GM19455 (cell line): ENCODE measurements at regions not wholly inside any gene's neighbourhood (a gene's known extent, or its start where the extent isn't known, plus 50 kb on each side); places are given as distances from the start of the nearest gene placed in this dataset.

ENCODE experiments used
- ATAC-seq: cut with Tn5 transposase; IDR thresholded peaks from one replicate; pipeline ENCODE4 v1.9.1; 2021; ENCODE audit not compliant: unreplicated experiment

GRCh38 chr1:58312971-58313563 lies 233.5 kb downstream of the OMA1 start:
- no peak for ATAC-seq

DNA sequence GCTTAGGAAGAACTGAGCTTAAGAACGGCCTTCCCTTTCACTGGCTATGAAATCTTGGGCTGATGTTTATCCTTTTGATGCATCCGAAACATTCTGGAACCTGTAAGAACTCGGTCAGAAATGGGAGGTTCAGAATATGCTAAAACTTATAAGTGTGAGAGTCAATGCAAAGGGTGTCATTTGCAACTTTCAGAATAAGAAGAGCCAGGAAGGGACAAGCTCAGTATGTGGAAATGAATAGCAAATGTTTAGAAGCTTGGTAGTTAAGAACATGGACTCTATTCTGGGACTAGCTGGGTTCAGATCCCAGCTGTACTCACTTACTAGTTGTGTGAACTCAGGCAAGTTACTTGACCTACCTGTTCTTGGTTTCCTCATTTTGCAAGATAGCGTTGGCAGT lies 234.1 kb downstream of the OMA1 start:
- no peak for ATAC-seq

DNA sequence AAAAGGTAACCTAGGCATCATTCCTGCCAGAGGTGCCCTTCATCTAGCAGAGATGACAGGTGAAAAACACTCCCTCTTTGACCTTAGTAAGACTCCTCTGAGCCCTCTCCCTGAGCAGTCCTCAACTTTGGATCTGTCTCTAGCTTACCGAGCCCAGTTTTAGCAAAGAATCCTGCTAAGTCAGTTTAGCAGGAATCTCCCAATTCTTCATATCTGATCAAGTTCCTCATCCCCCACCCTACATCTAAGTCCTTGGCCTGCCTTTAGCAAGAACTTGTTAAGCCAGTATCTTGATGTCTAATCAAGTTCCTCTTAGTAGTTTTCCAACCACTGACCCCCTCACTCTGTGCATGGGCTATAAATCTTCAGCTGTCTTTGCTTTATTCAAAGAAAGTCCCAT lies 235.6 kb downstream of the OMA1 start:
- no peak for ATAC-seq

GRCh38 chr1:58310469-58310868 lies 236.1 kb downstream of the OMA1 start:
- no peak for ATAC-seq

DNA sequence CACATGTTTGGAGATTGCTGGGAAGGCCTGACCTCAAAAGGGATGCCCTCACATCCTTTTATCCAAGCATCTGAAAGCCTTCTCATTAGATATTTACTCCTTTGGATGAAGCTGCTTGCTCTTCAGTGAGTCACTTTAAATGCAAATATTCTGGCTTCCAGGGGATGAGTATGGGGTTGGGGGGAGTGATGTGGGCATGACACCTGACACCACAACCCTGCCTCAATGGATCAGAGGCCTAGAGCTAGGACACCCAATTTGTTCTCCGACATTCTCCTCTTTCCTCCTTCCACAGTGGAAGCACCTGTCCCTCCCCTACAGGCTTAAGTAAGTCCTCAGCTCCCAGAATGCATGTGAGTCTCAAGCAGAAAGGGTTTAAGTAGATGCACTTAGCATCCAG lies 238.3 kb downstream of the OMA1 start:
- ATAC-seq: no peak

DNA sequence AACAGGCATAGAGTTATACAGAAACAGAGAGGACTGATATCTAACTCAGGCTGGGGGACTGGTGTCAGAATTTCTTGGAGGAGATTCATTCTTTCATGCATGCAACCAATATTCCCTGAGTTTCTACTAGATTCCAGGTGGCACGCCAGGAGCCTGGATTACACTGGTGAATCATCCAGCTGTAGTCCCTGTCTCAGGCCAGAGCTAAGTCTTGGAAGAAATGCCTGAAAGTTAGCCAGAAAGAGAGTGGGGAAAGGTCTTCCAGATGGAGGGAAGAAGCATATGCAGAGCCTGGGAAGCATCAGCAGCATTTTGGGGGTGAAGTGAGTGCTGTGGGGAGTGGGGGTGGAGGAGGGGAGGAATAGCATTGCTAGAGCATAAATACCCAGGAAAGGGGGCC lies 239.1 kb downstream of the OMA1 start:
- ATAC-seq: no peak

GRCh38 chr1:58305622-58306021 lies 240.9 kb downstream of the OMA1 start:
- ATAC-seq: no peak

GRCh38 chr1:58304346-58304975 lies 242.1 kb downstream of the OMA1 start:
- no peak for ATAC-seq

GRCh38 chr1:58303841-58304240 lies 242.7 kb downstream of the OMA1 start:
- no peak for ATAC-seq

DNA sequence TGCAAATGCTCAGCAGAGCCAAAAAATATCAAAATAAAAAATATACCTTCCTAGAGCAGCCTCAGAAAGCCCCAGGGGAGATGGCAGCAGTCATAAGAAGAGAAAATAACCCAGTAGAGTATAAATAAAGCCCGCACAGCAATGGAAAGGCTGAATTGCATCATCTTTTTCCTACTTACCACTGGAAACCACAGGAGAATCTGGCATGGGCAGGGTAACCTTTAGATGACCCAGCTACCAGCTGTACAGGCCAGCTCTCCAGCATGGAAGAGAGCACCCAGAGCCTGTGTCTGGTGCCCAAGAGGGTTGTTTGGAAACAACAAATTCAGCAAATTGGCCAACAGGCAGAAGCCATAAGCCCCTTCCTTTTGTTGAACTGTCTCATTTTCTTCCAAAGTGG lies 253.1 kb downstream of the OMA1 start:
- no peak for ATAC-seq

- ATAC-seq: no peak
Observed at GRCh38 chr1:58290685-58291372, 255.7 kb downstream of the OMA1 start.

GRCh38 chr1:58288624-58289142 lies 257.8 kb downstream of the OMA1 start:
- ATAC-seq: no peak

DNA sequence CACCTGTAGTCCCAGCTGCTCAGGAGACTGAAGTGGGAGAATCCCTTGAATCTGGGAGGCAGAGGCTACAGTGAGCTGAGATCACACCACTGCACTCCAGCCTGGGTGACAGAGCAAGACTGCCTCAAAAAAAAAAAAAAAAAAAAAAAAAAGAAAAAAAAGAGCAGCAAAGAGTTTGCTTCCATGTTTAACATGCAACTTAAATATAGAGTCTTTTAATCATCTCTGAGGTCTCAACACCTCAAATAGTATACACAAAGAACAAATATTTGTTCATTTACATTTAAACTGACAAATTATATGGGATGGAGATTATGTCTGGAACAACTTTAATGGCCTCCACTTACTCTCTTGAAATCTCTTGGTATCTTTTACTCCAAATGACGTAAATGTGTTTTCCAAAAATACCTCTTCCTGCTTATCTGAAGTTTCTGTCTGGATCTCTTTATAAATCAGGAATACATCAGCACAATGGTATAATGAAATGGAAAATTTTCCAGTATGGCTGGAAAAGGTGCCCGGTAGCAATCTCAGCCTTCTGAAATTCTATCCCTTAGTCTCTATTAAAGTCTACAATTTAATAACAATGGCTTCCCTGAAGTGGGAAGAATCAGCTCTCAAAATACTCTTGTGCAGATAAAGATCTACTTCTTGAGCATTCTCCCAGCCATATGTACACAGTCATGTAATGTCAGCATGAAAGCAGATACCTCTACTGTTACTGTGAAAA lies 258.5 kb downstream of the OMA1 start:
- ATAC-seq: no peak

- no peak for ATAC-seq
Observed at GRCh38 chr1:58284225-58284510, 262.4 kb downstream of the OMA1 start.

DNA sequence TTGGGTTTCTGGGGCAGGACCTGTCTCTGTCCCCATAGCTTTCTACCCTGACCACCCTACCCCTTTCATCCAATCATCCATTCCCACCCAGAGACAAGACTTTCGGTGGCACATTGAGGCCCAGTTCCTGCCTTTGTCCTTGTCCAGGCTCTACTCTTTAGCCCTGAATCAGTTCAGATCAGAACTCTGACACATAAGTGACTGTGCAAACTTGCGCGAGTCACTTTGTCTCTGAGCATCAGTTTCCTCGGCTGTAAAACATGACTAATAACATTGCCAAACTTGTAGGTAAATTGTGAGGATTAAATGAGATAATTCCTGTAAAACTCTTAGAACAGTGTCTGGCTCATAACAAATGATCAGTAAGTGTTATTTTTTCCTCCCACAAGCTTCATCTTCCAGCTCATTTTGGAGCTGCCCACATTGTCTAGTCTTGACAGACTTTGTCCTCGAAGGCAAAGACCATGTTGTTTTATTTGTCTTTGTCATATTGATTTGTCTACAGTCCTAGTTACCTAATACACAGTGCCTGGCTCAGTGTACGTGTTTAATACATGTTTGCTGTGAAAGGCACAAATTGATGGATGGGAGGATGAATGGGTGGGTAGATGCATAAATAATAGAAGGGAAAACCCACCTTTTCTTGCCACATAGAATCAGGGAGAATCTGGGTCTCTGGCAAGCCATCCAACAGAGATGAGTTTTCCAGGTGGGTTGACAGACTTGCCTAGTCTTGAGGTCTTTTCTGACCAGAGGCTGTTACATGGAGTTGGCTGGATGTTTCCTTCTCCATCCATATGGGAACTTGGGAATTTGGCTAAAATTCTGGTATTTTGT lies 262.9 kb downstream of the OMA1 start:
- ATAC-seq: no peak

- no peak for ATAC-seq
Observed at GRCh38 chr1:58282623-58283387, 263.7 kb downstream of the OMA1 start.

DNA sequence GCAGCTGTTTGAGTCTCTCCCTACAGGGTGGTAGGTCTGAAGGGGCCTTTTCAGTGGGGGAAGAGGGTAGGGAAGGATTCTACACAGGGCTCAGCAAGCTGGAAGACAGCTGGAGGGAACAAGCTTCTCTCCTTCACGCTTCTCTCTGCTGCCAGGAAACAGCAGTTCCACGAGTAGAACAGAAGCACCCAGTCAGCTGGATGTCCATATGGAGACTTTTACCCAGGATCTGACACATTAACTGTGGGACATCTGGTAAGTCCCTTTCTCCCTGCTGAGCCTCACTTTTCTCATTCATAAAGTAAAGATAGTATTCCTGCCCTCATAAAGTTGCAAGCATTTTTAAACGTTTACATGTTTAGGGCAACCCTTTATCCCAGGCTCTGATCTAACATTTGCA lies 280.3 kb downstream of the OMA1 start:
- no peak for ATAC-seq

GRCh38 chr1:58264462-58264861 lies 282.1 kb downstream of the OMA1 start:
- ATAC-seq: no peak

- ATAC-seq: no peak
Observed at GRCh38 chr1:58262702-58263101, 283.8 kb downstream of the OMA1 start.

GRCh38 chr1:58258082-58258481 lies 288.4 kb downstream of the OMA1 start:
- no peak for ATAC-seq
